ENCODE measurements at regions not wholly inside any gene's neighbourhood (a gene's known extent, or its start where the extent isn't known, plus 50 kb on each side); places are given as distances from the start of the nearest gene placed in this dataset.

DNA sequence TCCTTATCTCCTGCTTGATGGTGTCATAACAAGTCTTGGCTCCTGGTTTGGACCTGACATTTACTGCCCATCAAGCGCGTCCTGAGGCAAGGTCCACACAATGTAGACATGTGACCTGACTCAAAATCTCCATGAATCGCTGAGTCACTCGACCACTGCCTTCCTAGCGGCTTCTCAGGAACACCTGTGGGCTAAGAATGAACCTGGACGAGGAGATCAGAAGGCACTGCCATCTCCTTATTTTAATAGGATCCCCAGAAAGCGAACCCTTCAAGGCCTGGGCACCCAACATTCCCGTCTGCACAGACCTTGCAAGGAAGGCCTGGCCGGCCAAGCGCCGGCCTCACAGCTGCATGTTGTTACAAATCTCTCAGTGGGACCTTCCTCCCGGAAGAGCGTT, 60.6 kb upstream of the IRX1 start:
- ATAC-seq: no peak
- no peaks in the 10 kb centered on the region for H3K4me1 ChIP-seq
- H3K27me3 ChIP-seq (ENCODE audit: insufficient read depth in 3 of 3, low read length in 2 of 3): no peaks in the 10 kb centered on the region
- H3K9me3 ChIP-seq: no peaks in the 10 kb centered on the region
- H3K36me3 ChIP-seq (ENCODE audit: insufficient read depth in 1 of 2, low read depth in 1 of 2): no peaks in the 10 kb centered on the region
- H3K27ac ChIP-seq: no peak overlapping the region
- intact Hi-C loops (cut with DNase I): no loop called here
- 92 to 93% (median 92%) methylated on average over 13 of the region's 13 CpGs for WGBS, 3 donors
- DNase-seq: no peak
- no peak overlapping the region for H3K4me3 ChIP-seq
- TF ChIP-seq, protein P1, sequence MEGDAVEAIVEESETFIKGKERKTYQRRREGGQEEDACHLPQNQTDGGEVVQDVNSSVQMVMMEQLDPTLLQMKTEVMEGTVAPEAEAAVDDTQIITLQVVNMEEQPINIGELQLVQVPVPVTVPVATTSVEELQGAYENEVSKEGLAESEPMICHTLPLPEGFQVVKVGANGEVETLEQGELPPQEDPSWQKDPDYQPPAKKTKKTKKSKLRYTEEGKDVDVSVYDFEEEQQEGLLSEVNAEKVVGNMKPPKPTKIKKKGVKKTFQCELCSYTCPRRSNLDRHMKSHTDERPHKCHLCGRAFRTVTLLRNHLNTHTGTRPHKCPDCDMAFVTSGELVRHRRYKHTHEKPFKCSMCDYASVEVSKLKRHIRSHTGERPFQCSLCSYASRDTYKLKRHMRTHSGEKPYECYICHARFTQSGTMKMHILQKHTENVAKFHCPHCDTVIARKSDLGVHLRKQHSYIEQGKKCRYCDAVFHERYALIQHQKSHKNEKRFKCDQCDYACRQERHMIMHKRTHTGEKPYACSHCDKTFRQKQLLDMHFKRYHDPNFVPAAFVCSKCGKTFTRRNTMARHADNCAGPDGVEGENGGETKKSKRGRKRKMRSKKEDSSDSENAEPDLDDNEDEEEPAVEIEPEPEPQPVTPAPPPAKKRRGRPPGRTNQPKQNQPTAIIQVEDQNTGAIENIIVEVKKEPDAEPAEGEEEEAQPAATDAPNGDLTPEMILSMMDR (IDR thresholded peaks at IDR 0.05): no peak

DNA sequence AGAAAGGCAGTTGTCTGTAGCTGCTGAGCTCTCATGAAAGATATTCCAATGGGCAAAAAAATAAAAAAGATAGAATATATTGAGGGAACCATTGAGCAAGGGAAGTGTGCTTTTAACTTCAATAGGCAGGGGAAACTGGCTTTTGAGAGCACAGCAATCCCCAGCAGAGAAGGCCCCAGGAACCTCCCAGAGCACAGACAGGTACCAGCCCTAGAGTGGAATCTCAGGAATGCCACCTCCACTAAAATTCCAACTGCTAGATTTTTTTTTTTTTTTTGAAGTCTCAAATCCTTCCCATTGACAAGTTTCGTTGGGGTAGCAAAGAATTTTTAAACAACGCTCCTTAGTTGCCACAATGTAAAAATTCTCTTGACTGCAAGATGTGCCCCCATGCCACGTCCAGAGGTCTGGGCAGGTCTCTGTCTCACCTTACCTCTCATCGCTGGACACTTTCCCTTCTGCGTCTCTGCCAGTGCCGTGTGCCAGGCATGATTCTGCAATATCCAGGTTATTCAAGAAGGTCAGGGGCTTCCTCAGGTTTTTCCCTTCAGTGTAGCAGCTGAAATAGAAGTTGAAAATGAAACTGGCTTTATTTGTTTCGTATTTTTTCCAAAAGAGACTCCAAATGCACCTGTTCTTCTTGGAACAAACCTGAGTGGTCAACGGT, 64.2 kb upstream of the IRX1 start:
- intact Hi-C loops (cut with DNase I): no loop called here
- Histone ChIP-seq H3K4me1 (no peaks in the 10 kb centered on the region), H3K4me3 (no peak overlapping the region), H3K27ac (no peak overlapping the region), H3K9me3 (no peaks in the 10 kb centered on the region), H3K27me3 (ENCODE audit: insufficient read depth in 3 of 3, low read length in 2 of 3) (no peaks in the 10 kb centered on the region), H3K36me3 (ENCODE audit: insufficient read depth in 1 of 2, low read depth in 1 of 2) (no peaks in the 10 kb centered on the region)
- DNase-seq (no peak), ATAC-seq (no peak)
- TF ChIP-seq, protein P1 (IDR thresholded peaks at IDR 0.05): no peak
- whole genome bisulfite sequencing, 3 donors: 51 to 63% (median 56%) methylated on average over 8 of the region's 8 CpGs

- Histone ChIP-seq H3K36me3 (ENCODE audit: insufficient read depth in 1 of 2, low read depth in 1 of 2) (no peaks in the 10 kb centered on the region), H3K9me3 (no peaks in the 10 kb centered on the region), H3K4me3 (no peak overlapping the region), H3K27ac (no peak overlapping the region), H3K27me3 (ENCODE audit: insufficient read depth in 3 of 3, low read length in 2 of 3) (no peaks in the 10 kb centered on the region), H3K4me1 (no peaks in the 10 kb centered on the region)
- no peak for DNase-seq
- TF ChIP-seq, protein P1 (IDR thresholded peaks at IDR 0.05): no peak
- WGBS, 3 donors: 74 to 84% (median 78%) methylated on average over 2 of the region's 2 CpGs
- intact Hi-C loops (cut with DNase I): no loop called here
- no peak for ATAC-seq
Measured at GRCh38 chr5:3530251-3530650, 65.4 kb upstream of the IRX1 start.

- Histone ChIP-seq H3K36me3 (ENCODE audit: insufficient read depth in 1 of 2, low read depth in 1 of 2) (no peaks in the 10 kb centered on the region), H3K27ac (no peak overlapping the region), H3K4me3 (no peak overlapping the region), H3K27me3 (ENCODE audit: insufficient read depth in 3 of 3, low read length in 2 of 3) (no peaks in the 10 kb centered on the region), H3K4me1 (no peaks in the 10 kb centered on the region), H3K9me3 (no peaks in the 10 kb centered on the region)
- ATAC-seq: no peak
- DNase-seq: no peak
- TF ChIP-seq, protein P1 (IDR thresholded peaks at IDR 0.05): no peak
- 58 to 69% (median 61%) methylated on average over 4 of the region's 4 CpGs for WGBS, 3 donors
- intact Hi-C loops (cut with DNase I): no loop called here
Measured at GRCh38 chr5:3526551-3527185, 69.0 kb upstream of the IRX1 start.

Measured in psoas muscle (tissue), 7 donors.